ENCODE measurements at regions not wholly inside any gene's neighbourhood (a gene's known extent, or its start where the extent isn't known, plus 50 kb on each side); places are given as distances from the start of the nearest gene placed in this dataset.

DNA sequence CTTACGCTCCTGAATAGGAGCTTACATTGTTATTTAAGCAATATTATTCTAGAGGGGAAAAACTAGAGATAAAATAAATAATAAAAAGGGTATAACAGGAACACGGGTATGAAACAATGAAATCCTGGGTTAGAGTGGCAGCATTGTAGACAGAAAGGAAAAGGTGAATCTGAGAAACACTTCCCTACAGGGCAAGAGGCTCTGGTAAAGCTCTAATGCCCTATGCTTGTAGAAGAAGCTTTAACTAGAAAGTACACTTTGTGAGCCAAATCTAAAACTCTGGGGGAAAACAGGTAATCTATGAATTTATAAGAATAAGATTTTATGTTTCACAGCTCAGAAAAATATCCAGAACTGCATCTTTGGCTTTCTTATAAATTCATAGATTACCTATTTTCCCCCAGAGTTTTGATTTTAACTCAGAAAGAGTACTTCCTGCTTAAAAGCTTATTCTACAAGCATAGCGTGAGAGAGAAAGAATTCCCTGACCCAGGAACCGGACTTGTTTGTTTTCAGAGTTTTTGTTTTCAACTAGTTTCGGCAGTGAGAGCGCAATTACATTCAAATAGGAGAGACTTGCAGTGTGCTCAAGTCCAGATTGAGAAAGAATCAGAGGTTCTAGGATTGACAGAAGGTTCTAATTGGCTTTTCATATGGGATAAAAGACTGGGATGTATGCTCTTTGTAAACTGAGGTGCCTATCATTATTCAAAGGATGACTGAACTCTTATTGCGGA lies 651.0 kb upstream of the RORB start:
- H3K4me3 ChIP-seq (ENCODE audit: low read depth, low read length) = no peak overlapping the region
- DNase-seq (ENCODE audit: low read depth) = peak; percentile 33
- TF ChIP-seq, protein P1, sequence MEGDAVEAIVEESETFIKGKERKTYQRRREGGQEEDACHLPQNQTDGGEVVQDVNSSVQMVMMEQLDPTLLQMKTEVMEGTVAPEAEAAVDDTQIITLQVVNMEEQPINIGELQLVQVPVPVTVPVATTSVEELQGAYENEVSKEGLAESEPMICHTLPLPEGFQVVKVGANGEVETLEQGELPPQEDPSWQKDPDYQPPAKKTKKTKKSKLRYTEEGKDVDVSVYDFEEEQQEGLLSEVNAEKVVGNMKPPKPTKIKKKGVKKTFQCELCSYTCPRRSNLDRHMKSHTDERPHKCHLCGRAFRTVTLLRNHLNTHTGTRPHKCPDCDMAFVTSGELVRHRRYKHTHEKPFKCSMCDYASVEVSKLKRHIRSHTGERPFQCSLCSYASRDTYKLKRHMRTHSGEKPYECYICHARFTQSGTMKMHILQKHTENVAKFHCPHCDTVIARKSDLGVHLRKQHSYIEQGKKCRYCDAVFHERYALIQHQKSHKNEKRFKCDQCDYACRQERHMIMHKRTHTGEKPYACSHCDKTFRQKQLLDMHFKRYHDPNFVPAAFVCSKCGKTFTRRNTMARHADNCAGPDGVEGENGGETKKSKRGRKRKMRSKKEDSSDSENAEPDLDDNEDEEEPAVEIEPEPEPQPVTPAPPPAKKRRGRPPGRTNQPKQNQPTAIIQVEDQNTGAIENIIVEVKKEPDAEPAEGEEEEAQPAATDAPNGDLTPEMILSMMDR (conservative IDR thresholded peaks at IDR 0.05; ENCODE audit: low read depth, low read length) = no peak

DNA sequence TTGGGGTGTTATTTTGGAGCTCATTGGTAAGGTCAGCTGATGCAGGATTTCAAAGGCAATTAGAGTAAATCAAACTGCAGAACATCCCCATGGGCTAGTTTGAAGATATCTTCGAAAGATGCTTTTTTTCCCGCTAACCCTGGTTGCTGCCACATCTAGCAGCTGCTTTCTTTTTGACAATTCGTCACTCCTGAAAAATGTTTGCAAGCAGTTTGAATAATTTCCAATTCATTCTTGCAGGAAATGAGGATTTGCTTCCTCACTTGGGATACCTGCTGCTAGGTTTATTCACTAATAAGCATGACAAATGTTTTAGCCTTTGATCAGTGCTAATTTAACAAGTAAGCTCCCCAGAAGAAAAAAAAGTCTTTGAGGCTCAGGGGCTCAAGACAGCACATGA lies 649.6 kb upstream of the RORB start:
- TF ChIP-seq, protein P1 (conservative IDR thresholded peaks at IDR 0.05; ENCODE audit: low read depth, low read length) = no peak
- no peak overlapping the region for H3K4me3 ChIP-seq (ENCODE audit: low read depth, low read length)
- DNase-seq (ENCODE audit: low read depth) = peak; percentile 30

DNA sequence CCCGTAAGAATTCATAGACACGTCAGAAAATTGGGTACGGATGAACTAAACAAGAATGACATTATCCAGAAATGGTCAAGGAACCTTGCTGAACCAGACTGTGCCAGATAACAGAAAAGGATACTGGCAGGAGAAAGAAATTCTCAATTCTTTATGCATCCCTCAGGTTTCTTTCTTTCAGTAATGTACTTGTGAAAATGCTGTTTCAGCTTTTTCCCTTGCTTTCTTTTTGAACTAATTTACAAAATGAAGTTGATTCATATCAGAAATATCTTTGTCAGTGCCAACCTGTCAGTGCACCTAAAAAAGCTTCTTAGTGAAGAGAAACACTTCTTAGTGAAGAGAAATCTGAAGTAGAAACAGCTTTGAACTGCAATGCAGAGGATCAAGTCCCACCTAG lies 643.6 kb upstream of the RORB start:
- TF ChIP-seq, protein P1 (conservative IDR thresholded peaks at IDR 0.05; ENCODE audit: low read depth, low read length) = no peak
- DNase-seq (ENCODE audit: low read depth) = no peak

DNA sequence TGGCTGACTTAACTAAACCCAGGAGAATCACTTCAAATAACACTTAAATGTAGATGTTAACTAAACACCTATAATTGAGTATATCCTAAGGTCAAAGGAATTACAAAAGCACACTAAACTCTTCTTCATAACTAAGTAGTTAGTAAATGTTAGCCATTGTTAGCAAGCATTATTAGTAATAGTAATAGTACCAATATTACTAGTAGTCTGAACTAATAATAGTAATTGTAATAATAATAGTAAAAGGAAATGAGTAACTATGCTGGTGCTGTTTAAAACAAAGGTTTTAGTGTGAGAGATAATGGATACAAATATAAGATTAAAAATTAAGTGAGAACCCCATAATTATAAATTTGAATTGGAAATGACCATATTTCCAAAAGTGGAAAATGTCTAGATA lies 641.9 kb upstream of the RORB start:
- no peak for DNase-seq (ENCODE audit: low read depth)
- TF ChIP-seq, protein P1 (conservative IDR thresholded peaks at IDR 0.05; ENCODE audit: low read depth, low read length) = no peak
- no peak overlapping the region for H3K4me3 ChIP-seq (ENCODE audit: low read depth, low read length)

More for the DNA sequence above, 643.6 kb upstream of the RORB start:
- no peak overlapping the region for H3K4me3 ChIP-seq (ENCODE audit: low read depth, low read length)

DNA sequence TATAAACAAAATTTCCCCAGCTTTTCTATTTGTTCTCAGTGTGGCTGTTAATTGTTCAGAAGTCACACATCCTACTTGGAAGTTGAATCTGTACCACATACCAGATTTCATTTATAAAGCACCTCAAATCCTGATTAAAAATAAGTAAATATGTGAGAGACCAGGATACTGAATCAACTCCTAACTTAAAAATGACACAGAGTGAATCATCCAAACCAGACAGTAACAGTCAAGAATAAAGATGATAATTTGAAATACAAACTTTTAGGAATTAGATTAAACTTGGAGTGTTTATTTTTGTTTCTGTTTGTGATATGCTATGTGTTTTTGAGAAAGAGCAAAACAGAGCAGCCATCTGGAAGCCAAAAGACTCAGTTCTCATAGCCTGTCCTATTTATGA lies 633.2 kb upstream of the RORB start:
- TF ChIP-seq, protein P1 (conservative IDR thresholded peaks at IDR 0.05; ENCODE audit: low read depth, low read length) = no peak
- H3K4me3 ChIP-seq (ENCODE audit: low read depth, low read length) = no peak overlapping the region
- no peak for DNase-seq (ENCODE audit: low read depth)

DNA sequence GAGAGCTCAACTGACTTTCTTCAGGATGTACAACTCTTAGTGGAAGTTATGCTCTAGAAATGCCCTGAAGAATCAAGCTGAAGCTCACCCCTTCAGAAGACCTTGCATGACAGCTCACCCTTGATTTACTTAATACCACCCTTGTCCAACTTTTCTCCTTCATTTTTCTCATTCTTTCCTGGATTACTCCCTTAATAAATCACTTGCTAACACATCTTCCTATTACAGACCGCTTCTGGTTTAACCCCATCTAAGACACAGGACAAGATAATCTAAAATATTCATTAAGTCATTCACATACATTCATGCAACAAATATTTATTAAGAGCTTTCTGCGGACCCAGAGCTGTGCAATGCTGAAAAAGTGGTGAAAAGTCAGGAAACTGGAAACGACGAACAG lies 630.7 kb upstream of the RORB start:
- DNase-seq (ENCODE audit: low read depth) = no peak
- H3K4me3 ChIP-seq (ENCODE audit: low read depth, low read length) = no peak overlapping the region
- TF ChIP-seq, protein P1 (conservative IDR thresholded peaks at IDR 0.05; ENCODE audit: low read depth, low read length) = no peak

DNA sequence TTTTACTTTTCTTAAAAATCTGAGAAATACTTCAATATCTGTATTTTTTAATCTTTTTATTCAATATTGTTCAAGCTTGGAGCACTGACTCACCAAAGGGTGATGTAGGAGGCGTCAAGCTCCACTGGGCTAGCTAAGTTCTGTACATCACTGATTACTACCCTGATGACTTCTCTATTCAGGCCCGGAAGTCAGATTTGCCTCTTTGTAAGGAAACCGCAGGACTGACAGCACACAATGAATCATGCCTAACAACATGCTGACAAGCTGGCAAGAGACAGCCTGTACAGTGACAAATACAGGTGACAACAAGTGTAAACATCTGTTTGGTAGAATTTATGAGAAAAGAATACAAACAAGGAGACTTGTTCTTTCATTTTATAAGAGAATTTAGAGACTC lies 627.9 kb upstream of the RORB start:
- TF ChIP-seq, protein P1 (conservative IDR thresholded peaks at IDR 0.05; ENCODE audit: low read depth, low read length) = no peak
- peak; percentile 91 for DNase-seq (ENCODE audit: low read depth)
- H3K4me3 ChIP-seq (ENCODE audit: low read depth, low read length) = no peak overlapping the region
